ENCODE measurements at regions not wholly inside any gene's neighbourhood (a gene's known extent, or its start where the extent isn't known, plus 50 kb on each side); places are given as distances from the start of the nearest gene placed in this dataset.

DNA sequence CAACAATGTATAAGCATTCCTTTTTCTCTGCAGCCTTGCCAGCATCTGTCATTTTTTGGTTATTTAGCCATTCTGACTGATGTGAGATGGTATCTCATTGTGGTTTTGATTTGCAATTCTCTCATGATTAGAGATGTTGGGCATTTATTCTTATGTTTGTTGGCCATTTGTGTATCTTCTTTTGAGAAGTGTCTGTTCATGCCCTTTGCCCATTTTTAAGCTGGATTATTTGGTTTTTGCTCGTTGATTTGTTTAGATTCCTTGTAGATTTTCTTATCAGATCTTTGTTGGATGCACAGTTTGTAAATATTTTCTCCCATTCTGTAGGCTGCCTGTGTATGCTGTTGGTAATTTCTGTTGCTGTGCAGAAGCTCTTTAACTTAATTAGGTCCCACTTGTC is 259.6 kb upstream of the SESN3 start:
- TF ChIP-seq, protein P1, sequence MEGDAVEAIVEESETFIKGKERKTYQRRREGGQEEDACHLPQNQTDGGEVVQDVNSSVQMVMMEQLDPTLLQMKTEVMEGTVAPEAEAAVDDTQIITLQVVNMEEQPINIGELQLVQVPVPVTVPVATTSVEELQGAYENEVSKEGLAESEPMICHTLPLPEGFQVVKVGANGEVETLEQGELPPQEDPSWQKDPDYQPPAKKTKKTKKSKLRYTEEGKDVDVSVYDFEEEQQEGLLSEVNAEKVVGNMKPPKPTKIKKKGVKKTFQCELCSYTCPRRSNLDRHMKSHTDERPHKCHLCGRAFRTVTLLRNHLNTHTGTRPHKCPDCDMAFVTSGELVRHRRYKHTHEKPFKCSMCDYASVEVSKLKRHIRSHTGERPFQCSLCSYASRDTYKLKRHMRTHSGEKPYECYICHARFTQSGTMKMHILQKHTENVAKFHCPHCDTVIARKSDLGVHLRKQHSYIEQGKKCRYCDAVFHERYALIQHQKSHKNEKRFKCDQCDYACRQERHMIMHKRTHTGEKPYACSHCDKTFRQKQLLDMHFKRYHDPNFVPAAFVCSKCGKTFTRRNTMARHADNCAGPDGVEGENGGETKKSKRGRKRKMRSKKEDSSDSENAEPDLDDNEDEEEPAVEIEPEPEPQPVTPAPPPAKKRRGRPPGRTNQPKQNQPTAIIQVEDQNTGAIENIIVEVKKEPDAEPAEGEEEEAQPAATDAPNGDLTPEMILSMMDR (IDR thresholded peaks at IDR 0.05; ENCODE audit: low read depth, low read length) = no peak
- no peak for DNase-seq (ENCODE audit: low read depth, low spot score)
- no peak overlapping the region for H3K4me3 ChIP-seq (ENCODE audit: low read depth, low read length)
- in situ Hi-C loops (cut with HindIII; ENCODE audit: low sequenced_read_pairs) = no loop called here

DNA sequence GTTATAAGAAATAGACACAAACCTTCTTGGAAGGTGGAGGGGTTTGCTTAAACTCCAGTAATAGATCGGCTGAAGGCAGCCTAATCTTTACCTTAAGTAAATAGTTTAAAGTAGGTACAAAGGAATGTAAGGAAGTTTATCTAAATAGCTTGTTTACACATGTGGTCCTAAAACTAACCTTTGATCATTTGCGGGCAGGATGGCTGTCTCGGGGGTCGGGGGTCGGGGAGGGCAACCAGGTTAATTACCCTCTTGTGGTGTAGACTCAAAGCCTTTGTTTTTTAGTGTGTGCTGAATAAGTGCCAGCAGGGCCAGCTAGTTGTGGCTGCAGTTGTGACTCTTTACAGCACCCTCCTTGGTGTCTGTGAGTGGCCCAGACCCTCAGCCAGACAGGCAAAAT is 256.9 kb upstream of the SESN3 start:
- TF ChIP-seq, protein P1 (IDR thresholded peaks at IDR 0.05; ENCODE audit: low read depth, low read length) = no peak
- no peak overlapping the region for H3K4me3 ChIP-seq (ENCODE audit: low read depth, low read length)
- in situ Hi-C loops (cut with HindIII; ENCODE audit: low sequenced_read_pairs) = no loop called here
- DNase-seq (ENCODE audit: low read depth, low spot score) = no peak

DNA sequence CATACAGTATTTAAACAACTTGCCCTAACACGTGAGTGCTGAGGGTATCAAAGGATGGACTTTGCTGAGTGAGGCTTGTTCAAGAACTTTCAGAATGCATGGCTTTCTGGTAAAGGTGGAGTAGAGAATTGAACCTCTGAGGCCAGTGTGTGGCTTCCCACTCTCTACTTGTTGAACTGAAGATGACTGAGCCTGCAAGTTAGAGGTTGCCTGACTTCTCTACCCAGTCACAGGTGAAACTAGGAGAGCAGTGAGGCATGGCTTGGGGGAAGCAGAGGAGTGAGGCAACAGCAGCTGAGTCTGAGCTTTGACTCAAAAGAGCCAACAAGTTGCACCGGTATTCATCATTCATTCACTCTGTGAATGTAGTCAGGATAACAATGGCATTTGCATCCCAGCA is 256.4 kb upstream of the SESN3 start:
- TF ChIP-seq, protein P1 (IDR thresholded peaks at IDR 0.05; ENCODE audit: low read depth, low read length) = no peak
- in situ Hi-C loops (cut with HindIII; ENCODE audit: low sequenced_read_pairs) = no loop called here
- DNase-seq (ENCODE audit: low read depth, low spot score) = no peak
- H3K4me3 ChIP-seq (ENCODE audit: low read depth, low read length) = no peak overlapping the region

DNA sequence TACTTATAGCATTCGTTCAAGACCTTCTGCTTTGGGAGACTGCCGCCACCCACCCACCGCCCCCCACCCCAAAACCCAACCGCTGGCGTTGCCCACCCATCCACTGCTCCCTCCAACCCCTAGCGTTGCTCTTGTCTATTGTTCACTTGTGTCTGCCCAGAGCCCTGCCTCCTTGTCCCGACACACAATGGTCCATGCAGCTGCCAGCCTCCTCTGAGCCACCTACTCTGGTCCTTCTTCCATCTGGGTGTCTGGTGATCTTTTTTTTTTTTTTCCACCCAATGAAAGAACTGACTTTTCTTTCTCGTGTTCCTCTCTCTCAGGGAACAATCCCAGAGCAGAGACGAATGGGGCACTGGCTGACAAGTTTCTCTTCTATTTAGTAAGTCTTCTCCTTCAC is 256.0 kb upstream of the SESN3 start:
- TF ChIP-seq, protein P1 (IDR thresholded peaks at IDR 0.05; ENCODE audit: low read depth, low read length) = no peak
- no peak overlapping the region for H3K4me3 ChIP-seq (ENCODE audit: low read depth, low read length)
- in situ Hi-C loops (cut with HindIII; ENCODE audit: low sequenced_read_pairs) = no loop called here
- DNase-seq (ENCODE audit: low read depth, low spot score) = no peak

DNA sequence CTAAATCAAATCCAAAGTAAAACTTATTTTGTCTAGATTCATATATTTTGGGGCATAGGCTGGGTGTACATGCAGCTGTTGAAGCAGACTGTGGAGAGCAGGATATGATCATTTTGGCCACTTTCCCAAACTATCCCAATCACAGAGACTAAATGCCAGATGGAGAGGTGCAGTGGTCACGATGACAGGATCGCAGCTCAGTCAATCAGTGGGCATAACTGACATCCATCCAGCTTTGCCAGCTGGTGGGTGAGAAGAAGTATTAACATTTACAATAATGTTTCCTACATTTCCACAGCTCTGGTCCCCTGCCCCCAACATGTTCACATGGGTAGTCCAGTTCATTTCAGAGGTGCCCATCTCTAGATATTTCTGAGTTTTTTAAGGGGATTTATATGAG is 255.5 kb upstream of the SESN3 start:
- no peak overlapping the region for H3K4me3 ChIP-seq (ENCODE audit: low read depth, low read length)
- no peak for DNase-seq (ENCODE audit: low read depth, low spot score)
- in situ Hi-C loops (cut with HindIII; ENCODE audit: low sequenced_read_pairs) = no loop called here
- TF ChIP-seq, protein P1 (IDR thresholded peaks at IDR 0.05; ENCODE audit: low read depth, low read length) = no peak

DNA sequence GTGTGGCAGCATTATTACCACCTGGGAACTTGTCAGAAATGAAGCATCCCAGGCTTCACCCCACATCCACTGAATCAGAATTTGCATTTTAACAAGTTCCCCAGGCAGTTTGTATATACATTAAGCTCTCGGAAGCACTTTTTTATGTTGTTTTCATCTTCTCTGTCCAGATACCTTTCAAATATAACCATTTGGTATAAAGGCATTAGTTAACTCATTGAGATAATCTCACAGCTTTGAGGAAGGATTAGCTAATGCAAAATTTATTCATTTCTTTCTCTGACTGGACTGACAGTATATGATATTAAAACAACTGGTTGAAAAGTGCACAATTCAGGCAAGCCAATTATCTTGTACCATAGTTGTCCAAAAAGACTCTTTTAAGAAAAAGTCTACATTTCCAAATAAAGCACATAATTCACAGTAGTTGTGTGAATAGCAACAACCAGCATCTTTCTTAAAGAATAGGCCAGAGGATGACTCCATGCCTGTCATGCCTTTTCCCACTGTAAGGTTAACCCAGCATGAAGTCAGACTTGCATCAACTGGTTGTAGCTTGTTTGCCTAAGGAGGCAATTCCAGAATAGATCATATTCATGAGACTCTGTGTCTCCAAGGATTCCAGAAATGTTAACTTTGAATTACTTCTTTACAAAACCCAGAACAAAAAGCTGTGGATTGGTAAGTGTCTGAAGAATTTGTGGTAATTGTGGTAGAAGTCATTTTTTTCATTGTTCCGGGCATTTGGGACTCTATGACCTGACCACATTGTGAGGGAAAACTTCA is 254.3 kb upstream of the SESN3 start:
- no peak overlapping the region for H3K4me3 ChIP-seq (ENCODE audit: low read depth, low read length)
- TF ChIP-seq, protein P1 (IDR thresholded peaks at IDR 0.05; ENCODE audit: low read depth, low read length) = no peak
- in situ Hi-C loops (cut with HindIII; ENCODE audit: low sequenced_read_pairs) = no loop called here
- DNase-seq (ENCODE audit: low read depth, low spot score) = peak; percentile 66
